DOHH2 (cell line): ENCODE measurements at regions not wholly inside any gene's neighbourhood (a gene's known extent, or its start where the extent isn't known, plus 50 kb on each side); places are given as distances from the start of the nearest gene placed in this dataset.
"Not testable (repeated sequence)": the region's sequence is repeated elsewhere in the genome, so short reads cannot be mapped to it uniquely, and the experiment has no call there.

Experiments used
- H3F3A ChIP-seq: fragments of 200-600 bp; sonication (generic), shearing (Covaris generic); 2 replicates; pipeline ENCODE4 v1.6.0; 2016; ENCODE audit warnings: antibody characterized with exemption, mild to moderate bottlenecking; ENCODE audit not compliant: control insufficient read depth, insufficient read depth
- H3K27ac ChIP-seq: fragments of 200-600 bp; sonication (generic); 2 replicates; pipeline ENCODE4 v1.5.1; 2014; ENCODE audit warnings: low read depth, mild to moderate bottlenecking, low read length, moderate library complexity
- H3K27me3 ChIP-seq: fragments of 200-600 bp; sonication (generic); 2 replicates; pipeline ENCODE4 v1.6.1; 2014; ENCODE audit warnings: mild to moderate bottlenecking, low read length, mixed read lengths; ENCODE audit not compliant: control insufficient read depth
- H3K36me3 ChIP-seq: fragments of 200-600 bp; sonication (generic); 2 replicates; pipeline ENCODE4 v1.6.1; 2014; ENCODE audit warnings: mild to moderate bottlenecking, low read length, moderate library complexity, mixed read lengths; ENCODE audit not compliant: control insufficient read depth
- H3K4me1 ChIP-seq: fragments of 200-600 bp; sonication (generic); 2 replicates; pipeline ENCODE4 v1.6.1; 2014; ENCODE audit warnings: mild to moderate bottlenecking, low read length, mixed read lengths; ENCODE audit not compliant: control insufficient read depth
- H3K4me2 ChIP-seq: fragments of 200-600 bp; sonication (generic); 2 replicates; pipeline ENCODE4 v1.6.0; 2014; ENCODE audit warnings: mild to moderate bottlenecking, low read length, moderate library complexity
- H3K4me3 ChIP-seq: fragments of 200-600 bp; sonication (generic); 2 replicates; pipeline ENCODE4 v1.5.1; 2014; ENCODE audit warnings: mild to moderate bottlenecking, low read length, mixed read lengths
- H3K79me2 ChIP-seq: fragments of 200-600 bp; sonication (generic); 2 replicates; pipeline ENCODE4 v1.6.1; 2014; ENCODE audit warnings: mild to moderate bottlenecking, low read length, mixed read lengths; ENCODE audit not compliant: control insufficient read depth
- H3K9me2 ChIP-seq: fragments of 200-600 bp; sonication (generic); replicated peaks from 2 replicates; pipeline ENCODE4 v1.6.1; 2014; ENCODE audit warnings: mild to moderate bottlenecking, low read length, mixed read lengths; ENCODE audit not compliant: control insufficient read depth
- H3K9me3 ChIP-seq: fragments of 200-600 bp; sonication (generic); 2 replicates; pipeline ENCODE4 v1.6.1; 2014; ENCODE audit warnings: antibody characterized with exemption, low read length, mixed read lengths; ENCODE audit not compliant: control insufficient read depth, insufficient read depth
- H4K20me1 ChIP-seq: fragments of 200-600 bp; sonication (generic); 2 replicates; pipeline ENCODE4 v1.6.0; 2014; ENCODE audit warnings: low read depth, mild to moderate bottlenecking, antibody characterized with exemption, low read length, moderate library complexity; ENCODE audit not compliant: control insufficient read depth, insufficient read depth

- H3K27ac ChIP-seq: not testable (repeated sequence)
These were observed 239.1 kb upstream of the VKORC1L1 start for GRCh38 chr7:65633587-65634404.

GRCh38 chr7:65638918-65639317 lies 234.0 kb upstream of the VKORC1L1 start:
- H3K9me2 ChIP-seq, H3K9me3 ChIP-seq, H3K4me2 ChIP-seq, H3K27me3 ChIP-seq, H3K27ac ChIP-seq, H4K20me1 ChIP-seq, H3K36me3 ChIP-seq, H3F3A ChIP-seq, H3K79me2 ChIP-seq, H3K4me3 ChIP-seq, H3K4me1 ChIP-seq: not testable (repeated sequence)

More at GRCh38 chr7:65633587-65634404, 239.1 kb upstream of the VKORC1L1 start:
- not testable (repeated sequence) for H3K4me2 ChIP-seq, H3K36me3 ChIP-seq, H3K4me1 ChIP-seq, H3K4me3 ChIP-seq, H3K79me2 ChIP-seq, H3K27me3 ChIP-seq, H3K9me3 ChIP-seq, H4K20me1 ChIP-seq, H3K9me2 ChIP-seq, H3F3A ChIP-seq

- H4K20me1 ChIP-seq, H3K79me2 ChIP-seq, H3K36me3 ChIP-seq, H3K27me3 ChIP-seq, H3K4me1 ChIP-seq, H3K9me3 ChIP-seq, H3K4me3 ChIP-seq, H3F3A ChIP-seq, H3K4me2 ChIP-seq, H3K9me2 ChIP-seq, H3K27ac ChIP-seq: not testable (repeated sequence)
These were observed 233.2 kb upstream of the VKORC1L1 start for GRCh38 chr7:65639717-65640116.

- H3F3A ChIP-seq, H3K9me3 ChIP-seq, H3K27ac ChIP-seq, H3K79me2 ChIP-seq, H3K9me2 ChIP-seq, H3K4me1 ChIP-seq, H3K27me3 ChIP-seq, H3K4me3 ChIP-seq, H3K4me2 ChIP-seq, H3K36me3 ChIP-seq, H4K20me1 ChIP-seq: not testable (repeated sequence)
These were observed 229.4 kb upstream of the VKORC1L1 start for GRCh38 chr7:65643498-65643897.

- H3K9me3 ChIP-seq: not testable (repeated sequence)
These were observed 225.5 kb upstream of the VKORC1L1 start for GRCh38 chr7:65647153-65647964.

GRCh38 chr7:65651174-65651573 lies 221.7 kb upstream of the VKORC1L1 start:
- not testable (repeated sequence) for H3K79me2 ChIP-seq, H3K4me2 ChIP-seq, H3K27me3 ChIP-seq, H4K20me1 ChIP-seq, H3K27ac ChIP-seq, H3K4me3 ChIP-seq, H3K36me3 ChIP-seq, H3K4me1 ChIP-seq, H3K9me2 ChIP-seq, H3K9me3 ChIP-seq, H3F3A ChIP-seq

More at GRCh38 chr7:65647153-65647964, 225.5 kb upstream of the VKORC1L1 start:
- H3K4me1 ChIP-seq, H3K27ac ChIP-seq, H3K9me2 ChIP-seq, H3K36me3 ChIP-seq, H3K4me3 ChIP-seq, H4K20me1 ChIP-seq, H3K79me2 ChIP-seq, H3K27me3 ChIP-seq, H3F3A ChIP-seq, H3K4me2 ChIP-seq: not testable (repeated sequence)

GRCh38 chr7:65651826-65652592 lies 220.9 kb upstream of the VKORC1L1 start:
- not testable (repeated sequence) for H3F3A ChIP-seq, H3K36me3 ChIP-seq, H4K20me1 ChIP-seq, H3K27ac ChIP-seq, H3K4me1 ChIP-seq, H3K27me3 ChIP-seq, H3K4me3 ChIP-seq, H3K4me2 ChIP-seq, H3K9me3 ChIP-seq, H3K9me2 ChIP-seq, H3K79me2 ChIP-seq
